SHP77 treated with DMSO at 0.1 percent for 48 hours (cell line): ENCODE measurements at regions not wholly inside any gene's neighbourhood (a gene's known extent, or its start where the extent isn't known, plus 50 kb on each side); places are given as distances from the start of the nearest gene placed in this dataset.

Source experiments
- DNase-seq: peaks from one replicate; lab custom pipeline; 2025; lab: John Stamatoyannopoulos, UW

DNA sequence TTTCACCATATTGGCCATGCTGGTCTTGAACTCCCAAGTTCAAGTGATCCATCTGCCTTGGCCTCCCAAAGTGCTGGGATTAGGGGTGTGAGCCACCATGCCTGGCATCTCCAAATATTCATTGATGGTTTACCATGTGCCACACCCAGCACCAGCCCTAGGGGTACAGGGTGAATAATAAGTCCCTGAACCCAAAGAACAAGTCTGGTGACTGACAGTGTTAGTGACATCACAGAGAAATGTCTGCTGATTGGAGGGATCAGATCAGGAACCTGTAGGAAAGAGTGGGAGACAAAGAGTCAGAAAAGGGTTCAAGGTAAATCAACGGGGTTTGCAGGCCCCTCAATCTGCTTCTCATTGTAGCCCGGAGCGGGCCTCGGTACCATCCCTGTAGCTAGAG, 118.4 kb upstream of the NABP1 start:
- no peak for DNase-seq

GRCh38 chr2:191560411-191560980, 117.4 kb upstream of the NABP1 start:
- DNase-seq: no peak

DNA sequence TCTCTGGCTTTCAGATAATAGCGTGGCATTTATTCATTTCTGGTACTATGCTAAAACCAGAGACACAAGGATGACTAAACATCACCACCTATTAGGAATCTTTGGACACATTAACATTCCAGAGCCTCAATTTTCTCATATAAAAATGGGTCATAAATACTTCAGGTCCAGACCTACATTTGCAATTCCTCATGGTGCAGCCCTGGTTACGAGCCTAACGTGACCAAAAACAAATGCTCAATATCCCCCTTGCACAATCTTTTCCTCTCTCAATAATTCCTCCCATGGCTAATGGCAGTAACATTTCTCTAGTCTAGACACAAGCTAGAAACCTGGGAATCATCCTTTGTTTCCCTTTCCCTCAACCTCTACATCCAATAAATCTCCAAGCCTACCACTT, 112.8 kb upstream of the NABP1 start:
- no peak for DNase-seq

DNA sequence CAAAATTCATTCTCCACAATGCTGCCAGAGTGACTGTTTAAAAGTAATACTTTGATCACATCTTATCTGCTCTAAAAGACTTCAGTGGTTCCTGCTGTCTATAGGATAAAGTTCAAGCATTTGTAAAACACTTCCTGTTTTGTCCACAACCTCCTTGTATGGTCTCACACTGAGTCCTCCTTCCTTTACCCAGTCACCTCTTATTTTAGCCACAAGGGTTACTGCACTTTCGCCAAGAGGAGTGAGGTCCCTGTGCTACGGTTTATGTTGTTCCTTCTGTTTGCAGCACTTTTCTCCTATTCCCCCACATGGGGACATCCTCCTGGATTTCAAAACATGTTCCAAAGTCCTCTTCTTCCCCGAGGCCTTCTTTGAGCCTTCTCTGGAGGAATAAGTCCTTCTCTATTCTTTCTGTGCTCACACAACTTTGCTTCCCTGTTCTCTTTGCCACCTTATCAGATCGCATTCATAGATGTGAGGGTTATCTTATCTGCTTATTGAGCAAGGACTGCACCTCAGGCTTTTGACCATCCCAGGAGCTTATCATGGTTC, 112.2 kb upstream of the NABP1 start:
- DNase-seq: no peak

- peak; percentile 47 for DNase-seq
Measured at GRCh38 chr2:191566344-191566743, 111.6 kb upstream of the NABP1 start.

DNA sequence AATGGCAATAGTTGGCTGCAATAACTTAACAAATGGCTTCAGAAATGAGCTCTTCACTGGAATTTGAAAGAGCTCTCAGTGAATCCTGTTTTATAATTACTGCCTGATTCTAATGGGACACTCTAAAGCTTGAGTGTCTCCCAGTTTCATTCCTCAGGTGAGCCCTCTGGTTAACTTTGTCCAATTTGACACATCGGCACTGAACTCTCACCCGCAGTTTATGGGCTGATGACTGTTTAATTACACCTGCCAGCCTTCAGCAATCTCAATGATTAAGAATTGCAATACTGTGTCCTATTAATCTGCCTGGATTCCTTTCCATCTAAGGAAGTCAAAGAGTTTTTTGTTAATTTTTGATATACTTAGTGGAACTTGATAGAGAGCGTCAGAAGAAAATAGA, 110.7 kb upstream of the NABP1 start:
- no peak for DNase-seq

DNA sequence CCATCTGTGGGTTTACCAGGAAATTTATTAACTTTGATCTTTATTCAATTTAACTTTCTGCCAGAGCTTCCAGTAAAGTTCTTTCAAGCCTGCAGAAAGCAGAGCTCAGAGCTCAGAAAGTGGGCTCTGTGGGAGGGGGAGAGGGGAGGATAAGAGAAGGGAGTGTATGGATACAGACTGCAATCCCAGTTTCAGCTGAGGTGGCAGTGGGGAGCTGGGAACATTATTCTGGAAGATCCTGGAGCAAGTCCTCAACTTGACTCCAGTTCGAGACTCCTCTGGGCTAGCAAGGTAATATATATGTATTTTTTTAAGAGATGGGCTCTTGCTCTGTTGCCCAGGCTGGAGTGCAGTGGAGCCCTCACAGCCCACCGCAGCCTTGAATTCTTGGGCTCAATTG, 108.9 kb upstream of the NABP1 start:
- no peak for DNase-seq

DNA sequence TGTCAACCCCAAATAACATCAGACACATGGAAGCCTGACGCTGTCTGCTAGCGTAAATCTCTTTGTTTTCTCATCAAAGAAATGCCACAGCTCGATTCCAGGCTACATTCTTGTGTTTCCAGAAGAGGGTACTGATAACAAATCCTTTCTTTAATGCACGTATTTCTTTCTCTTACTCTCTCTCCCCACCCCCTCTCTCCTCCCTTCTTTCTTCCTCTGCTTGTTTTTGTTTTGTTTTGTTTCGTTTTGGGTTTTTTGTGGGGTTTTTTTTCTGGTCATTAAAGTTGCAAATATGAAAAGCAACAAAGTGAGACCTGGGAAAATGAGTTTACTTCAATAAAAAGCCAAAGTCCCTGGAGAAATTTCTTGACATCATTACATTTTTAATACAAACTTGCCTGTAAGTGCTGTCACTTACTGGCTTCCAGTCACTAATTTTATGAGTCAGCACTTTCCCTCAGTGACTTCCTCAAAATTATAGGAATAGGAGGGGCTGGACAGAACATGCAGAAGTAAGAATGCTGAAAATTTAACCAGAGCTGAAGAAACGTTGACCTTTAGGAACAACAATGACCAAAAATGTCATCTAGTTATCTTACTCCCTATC, 106.7 kb upstream of the NABP1 start:
- DNase-seq: no peak

DNA sequence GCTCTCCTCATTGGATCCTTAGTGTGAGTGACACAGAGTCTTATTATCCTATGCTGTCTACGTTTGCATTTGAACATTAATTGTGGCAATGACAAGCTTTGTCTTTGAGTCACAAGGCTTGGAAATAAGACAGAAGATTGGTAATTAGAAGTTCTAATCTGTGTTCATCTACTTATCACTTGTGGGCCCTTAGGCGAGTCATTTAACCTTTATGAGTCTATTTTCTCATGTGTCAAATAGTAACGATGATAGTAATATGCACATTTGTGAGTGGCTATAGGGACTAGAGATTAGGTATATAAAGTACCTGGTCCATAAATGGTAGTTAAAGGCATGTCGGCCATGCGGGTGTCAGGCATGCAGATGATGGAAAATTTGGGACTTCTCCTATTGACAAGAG, 105.6 kb upstream of the NABP1 start:
- DNase-seq: no peak

- no peak for DNase-seq
Measured at GRCh38 chr2:191573216-191573615, 104.7 kb upstream of the NABP1 start.

GRCh38 chr2:191574232-191574631, 103.7 kb upstream of the NABP1 start:
- DNase-seq: no peak

- no peak for DNase-seq
Measured at GRCh38 chr2:191577605-191578004, 100.3 kb upstream of the NABP1 start.

DNA sequence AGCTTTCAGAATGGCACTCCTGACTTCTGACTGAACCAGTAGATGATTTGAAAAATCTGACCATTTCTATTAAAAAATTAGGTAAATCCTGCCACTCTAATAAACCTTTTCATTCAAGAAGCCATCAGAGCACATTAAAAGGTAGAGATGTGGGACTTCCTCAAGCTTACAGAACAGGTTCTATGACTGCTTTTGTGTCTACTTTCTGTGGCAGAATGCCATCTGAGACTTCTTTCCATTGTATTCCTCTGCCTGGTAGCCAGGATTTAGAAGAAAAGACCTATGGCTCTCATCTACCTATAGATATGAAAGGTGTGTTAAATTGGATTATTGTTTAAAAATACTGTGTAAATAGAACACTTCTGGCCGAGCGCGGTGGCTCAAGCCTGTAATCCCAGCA, 99.9 kb upstream of the NABP1 start:
- DNase-seq: no peak

GRCh38 chr2:191580581-191580980, 97.4 kb upstream of the NABP1 start:
- no peak for DNase-seq

- DNase-seq: no peak
Measured at GRCh38 chr2:191581003-191581402, 96.9 kb upstream of the NABP1 start.

- DNase-seq: no peak
Measured at GRCh38 chr2:191582355-191582754, 95.6 kb upstream of the NABP1 start.

DNA sequence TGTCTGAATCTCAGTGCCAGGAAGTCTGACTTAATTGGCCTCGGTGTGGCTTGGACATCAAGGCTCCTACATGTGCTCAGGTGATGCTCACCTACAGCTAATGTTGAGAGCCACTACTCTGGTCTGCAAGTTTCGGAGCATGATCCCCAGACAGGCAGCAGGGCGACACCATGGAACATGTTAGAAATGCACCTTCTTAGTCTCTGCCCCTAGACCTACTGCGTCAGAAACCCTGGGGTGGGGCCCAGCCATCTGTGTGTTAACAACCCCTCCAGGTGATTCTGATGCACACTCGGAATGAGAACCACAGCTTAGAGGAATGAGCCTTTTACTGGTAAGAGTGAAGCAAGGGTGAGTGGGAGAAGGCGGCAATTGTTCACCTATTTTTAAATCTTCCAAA, 86.9 kb upstream of the NABP1 start:
- no peak for DNase-seq

DNA sequence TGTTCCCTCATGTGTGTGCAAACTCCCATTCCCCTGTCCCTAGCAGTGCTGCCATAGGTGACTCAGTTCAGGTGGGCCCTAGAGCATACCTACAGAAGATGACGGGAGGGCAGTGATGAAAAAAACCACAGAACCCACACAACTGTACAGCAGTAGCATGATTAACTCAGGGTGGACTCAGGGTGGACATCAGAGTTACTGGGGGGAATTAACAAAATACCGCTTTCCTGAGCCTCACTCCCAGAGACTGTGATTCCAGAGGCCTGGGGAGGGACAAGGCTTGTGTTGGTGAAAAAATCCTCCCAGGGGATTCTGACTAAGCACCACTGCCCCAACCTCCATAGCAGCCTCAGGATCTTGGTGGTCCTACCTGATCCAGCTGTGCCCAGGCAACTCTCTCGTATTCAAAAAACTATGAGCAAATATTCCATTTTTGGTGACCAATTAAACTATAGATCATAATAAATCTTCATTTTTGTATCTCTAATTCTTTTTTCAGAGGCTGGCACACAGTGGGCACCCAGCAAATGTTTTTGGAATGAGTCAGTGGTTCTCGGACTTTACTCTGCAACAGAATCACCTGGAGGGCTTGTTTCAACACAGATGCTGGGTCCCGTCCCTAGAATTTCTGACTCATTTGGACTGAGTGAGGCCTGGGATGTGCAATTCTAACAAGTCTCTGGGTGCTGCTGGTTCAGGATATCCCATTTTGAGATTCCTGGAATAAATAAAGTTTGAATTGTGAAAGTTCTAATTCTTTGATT, 84.1 kb upstream of the NABP1 start:
- no peak for DNase-seq

DNA sequence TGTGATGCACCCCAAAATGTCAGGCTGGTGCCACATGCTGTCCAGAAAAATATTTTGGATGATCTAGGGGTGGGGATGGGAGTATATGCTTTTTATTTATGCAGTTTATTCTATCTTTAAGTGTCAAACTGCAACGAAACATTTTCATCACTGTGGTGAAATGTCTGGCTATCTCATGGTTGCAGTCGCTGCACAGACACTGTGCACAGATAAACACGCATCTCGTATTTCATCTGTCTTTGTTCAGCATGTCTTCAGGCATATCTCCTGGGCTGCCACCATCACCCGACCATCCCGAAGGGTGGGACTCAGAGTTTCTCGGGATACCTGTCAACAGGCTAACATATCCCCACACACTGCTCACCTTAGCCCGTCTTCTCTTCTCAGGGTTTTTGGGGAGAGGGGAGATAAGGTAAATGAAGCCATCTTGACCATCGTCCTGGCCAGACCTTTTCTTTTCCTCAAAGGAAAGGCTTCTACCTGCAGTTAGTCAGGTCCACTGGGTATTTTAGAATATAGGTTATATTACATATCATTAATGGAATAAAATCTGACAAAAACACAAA, 80.7 kb upstream of the NABP1 start:
- no peak for DNase-seq

DNA sequence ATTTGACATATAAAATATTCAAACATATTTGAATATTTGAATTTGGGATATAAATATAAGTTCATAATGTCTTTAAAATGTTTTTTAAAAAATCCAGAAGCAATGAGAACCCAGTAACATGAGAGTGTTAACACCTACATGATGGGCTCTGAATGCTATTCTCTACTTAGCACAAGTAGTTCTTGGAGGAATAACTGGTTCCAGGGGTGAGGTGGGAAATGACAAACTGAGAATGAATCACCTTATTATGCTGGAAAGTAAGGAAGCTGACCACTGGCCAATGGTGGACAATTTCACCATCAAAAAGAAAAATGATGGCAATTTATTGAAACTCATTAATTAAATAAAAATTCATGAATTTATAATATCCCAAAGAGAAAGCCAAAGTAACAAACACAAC, 79.6 kb upstream of the NABP1 start:
- no peak for DNase-seq

GRCh38 chr2:191601060-191601459, 76.9 kb upstream of the NABP1 start:
- DNase-seq: no peak

DNA sequence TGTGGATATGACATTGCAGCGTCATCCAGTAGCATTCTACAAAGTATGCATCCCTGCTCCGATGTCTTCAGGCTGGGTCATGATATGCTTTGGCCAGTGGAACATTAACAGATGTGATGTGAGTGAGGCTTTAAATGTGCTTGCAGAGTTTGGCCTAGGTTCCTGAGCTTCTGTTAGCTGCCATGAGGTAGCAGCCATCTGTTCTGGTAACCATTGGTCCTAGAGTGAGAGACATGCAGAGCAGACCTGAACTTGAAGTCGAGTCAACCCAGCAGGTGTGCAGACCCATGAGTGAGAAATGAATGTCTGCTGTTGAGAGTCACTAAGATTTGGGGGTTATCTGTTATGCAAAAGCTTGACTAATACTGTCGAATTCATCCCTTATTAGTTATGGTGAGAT, 73.8 kb upstream of the NABP1 start:
- DNase-seq: no peak

DNA sequence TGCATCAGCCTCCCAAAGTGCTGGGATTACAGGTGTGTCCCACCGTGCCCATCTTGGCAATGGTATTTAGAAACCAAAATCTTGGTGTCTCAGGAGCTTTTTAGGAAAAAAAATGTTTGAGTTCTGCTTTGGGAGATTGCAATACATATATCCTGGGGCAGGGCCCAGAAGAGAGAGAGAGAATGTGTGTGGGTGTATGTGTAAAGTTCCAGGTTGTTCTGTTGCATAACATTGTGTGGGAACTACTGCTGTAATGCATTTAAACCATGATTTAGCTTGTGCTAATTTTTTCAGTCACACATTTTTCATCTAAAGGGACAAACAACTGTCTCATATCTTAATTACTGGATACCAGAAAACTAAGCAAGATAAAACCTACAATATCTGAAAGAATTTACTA, 70.8 kb upstream of the NABP1 start:
- no peak for DNase-seq
